HG03378 (cell line): ENCODE measurements at regions not wholly inside any gene's neighbourhood (a gene's known extent, or its start where the extent isn't known, plus 50 kb on each side); places are given as distances from the start of the nearest gene placed in this dataset.

Source experiments
- ATAC-seq: cut with Tn5 transposase; IDR thresholded peaks from one replicate; pipeline ENCODE4 v1.9.1; 2021; ENCODE audit warnings: mild to moderate bottlenecking, moderate library complexity; ENCODE audit not compliant: unreplicated experiment

DNA sequence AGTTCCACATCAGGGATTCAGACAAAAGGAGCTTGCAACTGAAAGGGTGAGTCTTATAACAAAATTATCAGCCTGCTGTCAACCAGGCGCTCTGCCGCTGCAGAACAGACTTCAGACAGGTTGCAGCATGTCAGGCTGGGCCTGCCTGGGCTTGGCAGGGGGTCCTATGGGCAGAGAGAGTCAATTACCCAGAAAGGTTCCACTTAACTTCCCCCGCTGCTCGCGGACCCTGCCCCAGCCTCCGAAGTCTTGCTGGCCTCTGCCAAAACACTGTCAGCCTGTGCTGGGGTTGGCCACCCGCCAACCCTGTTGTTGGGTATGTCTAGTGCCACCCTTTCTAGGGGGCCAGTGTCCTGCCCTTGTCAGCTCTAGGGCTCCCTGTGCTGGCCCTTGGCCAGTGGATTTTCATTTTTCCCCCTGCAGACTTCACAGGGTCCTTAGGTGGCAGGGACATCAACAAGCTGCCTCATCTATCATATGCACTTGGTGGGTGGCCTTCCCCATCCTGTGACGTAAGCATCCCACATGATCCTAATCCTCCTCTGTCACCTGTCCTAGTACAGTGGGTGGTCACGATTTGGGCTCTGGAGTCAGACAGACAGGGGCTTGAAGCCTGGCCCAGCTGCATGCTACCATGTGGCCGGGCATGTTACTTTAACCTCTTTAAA is 166.5 kb upstream of the CADM1 start:
- ATAC-seq = no peak

DNA sequence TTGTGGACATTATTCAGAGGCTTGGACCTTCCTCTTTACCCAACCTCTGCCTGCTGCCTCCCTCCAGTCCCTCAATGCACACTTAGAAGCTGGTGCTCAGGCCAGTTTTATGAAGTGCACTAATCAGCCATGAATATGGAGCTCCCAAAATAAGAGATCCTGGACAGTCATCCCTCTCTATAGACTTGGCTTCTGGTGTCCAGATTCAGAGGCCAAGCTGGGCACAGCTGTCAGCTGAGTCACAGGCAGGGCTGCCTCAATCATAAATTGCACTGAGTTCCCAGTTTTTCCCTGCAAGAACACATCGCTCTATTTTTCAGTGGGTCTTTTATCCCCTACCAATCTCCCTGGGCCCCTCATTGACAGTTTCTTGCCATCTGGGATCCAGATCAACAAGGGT is 161.7 kb upstream of the CADM1 start:
- no peak for ATAC-seq

DNA sequence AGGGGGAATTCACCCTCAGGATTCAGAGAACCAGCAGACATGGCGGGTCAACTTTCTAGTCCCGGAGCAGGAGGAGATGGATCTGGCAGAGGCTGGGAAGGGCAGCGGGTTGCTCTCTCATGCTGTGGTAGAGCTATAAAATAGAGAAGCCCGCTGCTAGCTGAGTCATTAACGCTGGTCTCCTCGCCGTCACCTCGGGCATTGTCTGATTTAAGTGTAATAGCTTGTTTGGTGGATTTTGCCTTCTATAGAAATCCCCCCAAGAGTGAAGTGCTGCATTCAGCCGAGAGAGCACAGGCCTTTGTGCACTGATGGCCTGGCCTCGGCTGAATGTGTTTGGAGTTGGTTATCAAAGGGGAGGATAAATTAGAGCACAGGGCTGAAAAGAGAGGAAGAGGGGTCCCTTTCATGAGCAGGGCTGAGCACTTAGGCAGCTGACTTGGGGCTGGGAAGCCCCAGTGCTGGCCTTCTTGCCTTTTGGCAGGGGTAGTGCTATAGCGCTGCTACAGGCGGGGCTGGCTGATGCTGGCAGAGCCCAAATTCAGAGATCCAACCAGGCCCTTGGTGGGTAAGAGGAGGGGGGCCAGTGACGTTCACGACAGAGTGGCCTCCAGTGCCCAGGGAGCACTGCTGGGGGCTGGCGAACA is 161.1 kb upstream of the CADM1 start:
- no peak for ATAC-seq

DNA sequence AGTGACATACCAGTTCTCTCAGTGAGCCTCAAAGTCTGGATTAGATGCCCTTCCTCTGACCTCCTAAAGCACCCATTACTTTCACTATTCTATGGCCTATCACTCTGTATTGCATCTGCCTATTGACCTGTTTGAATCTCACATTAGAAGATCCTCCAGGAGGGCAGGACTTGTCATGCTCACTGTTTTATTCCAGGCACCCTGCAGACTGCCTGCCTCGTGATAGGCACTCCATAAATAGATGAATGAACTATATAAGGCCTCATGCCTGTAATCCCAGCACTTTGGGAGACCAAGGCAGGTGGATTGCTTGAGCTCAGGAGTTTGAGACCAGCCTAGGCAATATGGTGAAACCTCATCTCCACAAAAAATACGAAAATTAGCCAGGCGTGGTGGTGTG is 160.1 kb upstream of the CADM1 start:
- no peak for ATAC-seq

DNA sequence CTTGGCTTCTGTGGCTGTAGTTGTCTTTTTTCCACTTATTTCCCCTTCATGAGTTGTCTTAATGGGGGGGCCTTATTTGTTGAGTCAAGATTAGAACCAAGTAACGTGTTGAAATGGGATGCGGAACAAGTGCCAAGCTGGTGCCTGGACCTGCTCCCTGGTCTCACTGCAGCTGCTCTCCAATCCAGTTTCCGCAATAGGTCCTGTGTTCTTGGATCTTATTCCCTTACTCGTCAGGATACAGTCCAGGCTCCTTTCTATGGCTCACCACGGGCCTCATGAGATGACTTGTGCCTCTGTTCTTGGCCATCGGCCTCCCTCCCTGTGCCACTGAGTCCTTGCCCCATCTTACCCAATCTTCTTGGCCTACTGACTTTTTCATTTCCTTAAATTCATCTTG is 159.6 kb upstream of the CADM1 start:
- ATAC-seq = no peak

DNA sequence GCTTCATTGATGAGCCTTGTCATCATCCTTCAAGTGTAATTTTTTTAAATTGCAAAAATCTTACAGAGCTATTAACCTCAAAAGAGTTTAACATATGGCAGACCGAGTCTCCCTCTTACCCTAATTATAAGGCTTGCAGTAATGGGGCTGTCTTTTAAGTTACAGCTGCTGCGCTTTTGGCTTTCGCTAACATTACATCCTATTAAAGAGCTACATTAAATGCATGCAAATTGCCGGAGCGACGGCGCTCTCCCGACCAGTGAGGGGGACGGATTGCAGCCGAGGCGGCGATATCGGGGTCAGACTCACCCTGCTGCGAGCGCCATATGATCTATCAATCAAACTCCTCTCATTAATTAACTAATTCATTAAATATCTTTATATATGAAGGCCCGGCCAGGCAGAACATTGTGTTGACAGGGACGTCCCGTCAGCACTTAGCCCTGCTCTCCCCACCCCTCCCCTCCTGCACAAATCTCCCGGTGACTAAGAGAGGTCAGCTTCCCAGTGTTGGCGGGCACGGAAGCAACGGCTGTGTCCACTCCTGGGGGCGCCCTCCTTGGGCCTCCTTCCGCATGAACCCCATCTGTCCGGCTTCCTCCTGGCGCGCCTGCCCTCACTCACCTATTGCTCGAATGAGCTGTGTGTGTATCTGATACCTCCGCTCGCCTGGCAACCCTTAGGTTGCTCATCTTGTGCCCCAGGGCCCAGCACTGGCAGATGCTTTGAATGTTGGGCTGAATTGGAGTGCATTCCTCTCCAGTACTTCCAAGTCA is 156.0 kb upstream of the CADM1 start:
- ATAC-seq = no peak

DNA sequence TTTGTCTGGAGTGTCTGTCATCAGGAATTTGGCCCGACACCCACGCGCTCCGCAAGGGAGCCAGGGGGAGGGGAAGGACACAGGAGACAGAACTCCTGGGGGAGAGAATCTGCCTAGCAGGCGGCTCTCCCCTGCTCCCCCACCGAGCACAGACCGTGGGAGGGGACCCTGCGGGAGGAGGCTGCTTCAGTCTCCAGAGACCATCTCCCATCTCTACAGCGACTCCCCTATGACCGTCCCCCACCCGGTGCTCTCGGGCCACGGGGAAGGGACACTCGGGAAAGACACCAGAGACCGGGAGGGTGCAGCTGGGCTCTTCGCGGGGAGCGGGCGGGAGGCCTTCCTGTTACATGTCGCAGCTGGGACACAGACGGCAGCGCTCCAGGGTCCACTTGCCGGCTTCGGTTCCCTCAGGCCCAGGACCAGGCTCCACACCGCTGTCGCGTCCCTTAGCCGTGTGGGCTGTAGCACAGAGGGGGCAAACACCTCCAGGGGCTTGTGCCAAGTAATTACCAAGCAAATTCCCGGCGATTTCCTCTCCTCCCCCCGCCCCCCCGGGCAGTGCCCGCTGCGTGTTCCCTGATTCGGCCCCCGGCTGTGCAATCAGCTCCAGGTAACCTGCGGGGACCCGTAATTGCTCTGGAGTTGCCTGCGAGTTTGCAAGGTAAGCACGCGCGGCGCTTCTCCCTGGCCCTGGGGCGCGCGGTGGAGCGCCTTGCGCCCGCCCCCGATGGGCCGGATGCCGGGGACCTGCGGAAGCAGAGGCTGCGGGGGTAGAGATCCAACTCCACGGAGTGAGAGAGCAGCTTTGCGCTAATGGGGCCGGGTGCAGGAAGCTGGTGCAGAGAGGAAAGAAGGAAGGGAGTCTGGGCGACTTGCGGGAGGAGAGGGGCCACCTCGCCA is 155.1 kb upstream of the CADM1 start:
- ATAC-seq = no peak

DNA sequence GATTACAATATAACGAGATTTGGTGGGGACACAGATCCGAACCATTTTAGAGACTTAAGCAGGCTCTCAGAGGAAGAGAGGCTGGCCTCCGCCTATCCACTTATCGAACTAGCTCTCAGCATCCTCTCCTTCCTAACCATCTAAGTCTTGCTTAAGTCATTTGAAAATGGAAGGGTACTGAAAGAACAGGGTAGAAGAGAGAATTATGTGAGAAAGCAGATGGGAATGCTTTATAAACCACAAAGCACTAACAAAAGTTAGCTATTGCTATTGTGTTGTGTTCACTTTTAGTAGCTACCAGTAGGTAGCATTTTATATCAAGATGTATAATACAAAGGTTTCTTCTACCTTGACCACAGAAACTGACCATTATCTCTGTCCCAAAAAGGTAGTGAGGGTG is 153.4 kb upstream of the CADM1 start:
- ATAC-seq = no peak

DNA sequence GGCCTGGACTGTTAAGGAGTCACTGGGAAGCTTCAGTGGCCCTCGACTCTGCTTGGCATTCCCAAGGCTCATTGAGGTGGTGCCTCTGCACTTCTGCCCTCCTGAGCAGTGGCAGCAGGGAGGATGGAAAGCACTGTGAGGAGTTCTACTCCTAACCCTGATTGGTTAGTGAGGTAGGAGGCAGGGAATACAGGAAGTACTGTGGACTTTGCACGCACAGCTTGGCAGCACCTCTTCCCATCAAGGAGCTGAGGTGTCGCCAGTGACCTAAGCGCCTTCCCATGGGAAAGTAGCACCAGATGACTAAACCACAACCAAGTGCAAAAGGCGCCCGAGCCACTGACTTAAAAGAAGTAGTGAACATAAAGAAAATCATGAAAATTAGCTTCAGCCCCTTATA is 152.5 kb upstream of the CADM1 start:
- ATAC-seq = no peak

DNA sequence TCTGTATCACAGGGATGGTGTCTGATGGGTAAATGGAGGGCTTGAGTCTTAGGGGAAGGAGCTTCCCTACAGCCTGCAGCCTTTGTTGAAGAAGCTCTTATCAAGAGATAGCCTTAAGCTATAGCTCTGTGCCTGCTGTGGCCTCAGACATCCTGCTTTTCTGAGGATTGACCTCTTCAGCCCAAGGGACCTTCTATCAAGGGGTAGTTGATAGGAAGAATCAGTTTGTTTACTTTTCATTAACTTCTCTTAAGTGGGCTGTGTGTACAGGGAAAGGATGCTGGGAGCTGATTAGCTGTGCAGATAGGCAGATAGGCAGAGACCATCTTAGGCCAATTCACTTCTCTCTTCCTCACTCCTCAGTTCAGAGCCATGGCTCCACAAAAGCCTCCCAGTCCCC is 151.8 kb upstream of the CADM1 start:
- ATAC-seq = no peak

DNA sequence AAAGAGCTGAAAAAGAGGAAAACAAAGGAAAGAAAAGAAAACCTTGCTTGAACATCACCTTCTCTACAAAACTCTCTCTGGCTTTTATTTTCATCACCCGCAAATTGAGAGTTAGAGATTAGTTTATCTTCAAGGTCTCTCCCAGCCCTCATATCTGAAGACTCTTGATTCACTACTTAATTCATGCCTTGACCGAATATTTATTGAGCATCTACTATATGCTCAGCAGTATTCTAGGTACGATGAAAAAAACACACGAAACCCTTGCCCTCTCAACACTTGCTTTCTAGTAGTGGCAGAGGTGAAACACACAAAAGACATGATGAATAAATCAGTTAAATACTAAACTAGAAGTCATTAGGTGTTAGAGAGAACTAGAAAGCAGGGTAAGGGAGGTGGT is 150.6 kb upstream of the CADM1 start:
- ATAC-seq = no peak

DNA sequence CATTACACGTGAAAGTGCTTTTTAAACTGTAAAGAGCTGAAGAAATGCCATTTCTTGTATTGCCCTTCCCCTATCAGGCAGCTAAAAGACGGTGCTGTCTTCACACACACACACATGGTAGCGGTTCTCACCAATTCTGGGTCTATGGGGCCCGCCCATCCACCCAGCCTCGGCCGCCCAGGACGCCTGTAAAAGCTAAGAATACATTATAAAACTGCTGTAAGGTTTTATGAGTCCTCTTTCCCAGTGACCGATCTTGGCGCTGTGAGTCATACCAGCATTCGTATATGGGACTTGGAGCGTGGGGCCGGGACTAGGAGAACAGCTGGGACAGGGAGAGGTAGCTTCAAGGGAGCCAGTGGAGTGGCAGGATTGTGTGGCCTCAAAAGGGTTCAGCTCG is 149.7 kb upstream of the CADM1 start:
- no peak for ATAC-seq

DNA sequence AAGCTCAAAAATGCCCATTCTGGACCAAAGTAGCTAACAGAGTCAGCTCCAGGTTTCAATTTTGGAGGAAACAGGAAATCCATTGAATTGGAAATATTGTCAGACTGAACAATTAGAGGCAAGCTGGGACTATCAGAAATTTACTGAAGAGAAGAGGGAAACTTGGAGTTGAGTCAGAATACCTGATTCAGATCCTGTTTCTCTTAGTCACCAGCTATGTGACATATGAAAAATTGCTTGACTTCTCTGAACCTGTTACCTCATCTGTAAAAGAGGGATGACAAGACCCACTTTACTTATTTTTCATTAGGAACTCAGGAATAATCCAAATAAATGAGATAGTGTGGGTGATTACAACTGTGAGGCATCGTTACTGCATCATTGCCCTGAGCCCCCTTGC is 148.9 kb upstream of the CADM1 start:
- no peak for ATAC-seq

DNA sequence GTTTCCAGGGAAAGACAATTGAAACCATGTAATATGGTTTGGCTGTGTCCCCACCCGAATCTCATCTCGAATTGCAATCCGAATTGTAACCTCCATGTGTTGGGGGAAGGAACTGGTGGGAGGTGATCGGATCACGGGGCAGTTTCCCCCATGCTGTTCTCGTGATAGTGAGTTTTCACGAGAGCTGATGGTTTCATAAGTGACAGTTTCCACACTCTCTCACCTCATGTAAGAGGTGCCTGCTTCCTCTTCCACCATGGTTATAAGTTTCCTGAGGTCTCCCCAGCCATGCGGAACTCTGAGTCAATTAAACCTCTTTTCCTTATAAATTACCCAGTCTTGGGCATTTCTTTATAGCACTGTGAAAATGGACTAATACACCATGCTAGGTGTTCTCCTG is 148.3 kb upstream of the CADM1 start:
- no peak for ATAC-seq

DNA sequence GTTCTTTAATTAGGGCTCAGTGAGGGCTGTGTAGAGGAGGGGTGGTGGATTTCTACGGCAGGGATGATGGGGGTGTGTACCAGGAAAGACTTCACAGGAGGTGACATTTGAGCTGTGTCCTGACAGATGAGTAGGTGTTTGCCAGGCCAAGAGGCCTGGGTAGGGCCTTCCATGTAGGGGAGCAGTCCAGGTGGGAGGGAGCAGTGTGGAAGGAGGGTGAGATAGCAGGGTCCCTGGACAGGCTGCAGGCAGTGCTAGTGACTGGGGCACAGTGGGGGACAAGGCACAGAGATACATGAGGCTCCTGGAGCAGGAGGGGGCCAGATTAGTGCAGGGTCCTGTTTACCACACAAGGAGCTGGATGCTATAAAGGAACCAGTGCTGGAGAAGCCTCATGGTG is 147.9 kb upstream of the CADM1 start:
- no peak for ATAC-seq

DNA sequence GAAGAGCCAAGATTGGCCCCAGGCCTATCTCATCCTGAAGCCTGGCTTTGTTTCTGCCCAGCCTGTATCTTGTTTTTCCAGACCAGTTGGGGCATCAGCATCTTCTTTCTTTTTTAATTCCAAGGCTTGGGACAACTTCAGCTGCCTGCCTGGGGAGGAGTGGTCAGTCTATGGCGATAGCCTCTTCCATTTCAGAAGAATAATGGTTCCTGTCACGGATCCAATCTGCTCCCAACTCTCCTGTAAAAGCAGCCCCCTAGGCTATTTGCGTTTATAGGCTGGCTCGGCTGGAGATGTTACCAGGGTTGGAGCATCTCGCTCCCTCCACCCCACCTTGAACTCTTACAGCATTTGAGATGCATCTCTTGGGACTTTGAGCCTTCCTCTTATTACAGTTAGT is 145.2 kb upstream of the CADM1 start:
- no peak for ATAC-seq

DNA sequence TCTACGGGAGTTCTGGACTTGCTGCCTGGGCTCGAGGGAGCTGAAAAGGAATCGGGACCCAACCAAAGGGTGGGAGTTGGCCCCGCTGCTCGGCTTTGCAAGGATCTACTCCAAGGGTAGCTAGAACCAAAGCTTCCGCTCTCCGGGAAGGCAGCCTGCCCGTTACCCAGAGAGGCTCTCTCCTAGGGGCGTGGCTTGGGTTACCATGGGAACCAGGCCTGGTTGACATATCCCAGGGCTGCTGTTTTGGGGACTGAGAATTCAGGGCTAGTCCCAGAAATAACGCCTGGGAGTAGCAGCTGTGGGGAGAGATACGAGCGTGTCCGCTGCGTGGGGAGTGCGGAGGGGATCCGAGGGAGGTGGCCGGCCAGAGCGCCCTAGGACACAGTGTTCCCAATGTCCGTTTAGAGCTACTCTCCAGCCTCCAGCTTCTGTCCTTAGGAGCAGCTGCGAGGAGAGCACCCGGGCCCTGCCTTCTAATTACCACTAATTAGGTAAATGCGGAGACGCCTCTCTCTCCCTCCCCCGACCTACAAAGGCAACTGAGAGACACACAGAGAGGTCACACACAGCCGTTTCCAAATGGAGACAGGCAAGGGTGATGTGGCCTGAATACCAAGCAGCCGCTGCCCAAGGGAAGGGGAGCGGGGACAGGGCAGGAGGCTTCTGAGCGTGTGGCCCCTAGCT is 141.6 kb upstream of the CADM1 start:
- ATAC-seq = no peak

DNA sequence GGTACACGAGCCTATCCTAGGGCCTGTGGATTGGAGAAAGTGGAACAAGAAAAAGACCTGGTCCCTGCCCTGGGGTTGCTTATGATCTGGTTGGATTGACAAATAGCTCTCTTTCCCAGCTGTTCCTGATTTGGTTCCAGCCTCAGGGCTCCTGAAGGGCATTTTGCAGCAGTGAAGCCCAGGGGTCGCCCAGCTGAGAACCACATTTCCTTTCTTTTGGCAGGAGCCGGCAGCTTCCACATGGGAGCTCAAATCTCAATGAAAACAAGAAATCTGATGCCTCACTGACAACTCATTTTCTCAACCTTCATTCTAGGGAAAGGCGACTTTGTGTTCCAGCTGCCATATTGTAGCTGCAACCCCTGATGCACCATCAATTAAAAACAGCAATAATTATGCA is 140.6 kb upstream of the CADM1 start:
- ATAC-seq = no peak

DNA sequence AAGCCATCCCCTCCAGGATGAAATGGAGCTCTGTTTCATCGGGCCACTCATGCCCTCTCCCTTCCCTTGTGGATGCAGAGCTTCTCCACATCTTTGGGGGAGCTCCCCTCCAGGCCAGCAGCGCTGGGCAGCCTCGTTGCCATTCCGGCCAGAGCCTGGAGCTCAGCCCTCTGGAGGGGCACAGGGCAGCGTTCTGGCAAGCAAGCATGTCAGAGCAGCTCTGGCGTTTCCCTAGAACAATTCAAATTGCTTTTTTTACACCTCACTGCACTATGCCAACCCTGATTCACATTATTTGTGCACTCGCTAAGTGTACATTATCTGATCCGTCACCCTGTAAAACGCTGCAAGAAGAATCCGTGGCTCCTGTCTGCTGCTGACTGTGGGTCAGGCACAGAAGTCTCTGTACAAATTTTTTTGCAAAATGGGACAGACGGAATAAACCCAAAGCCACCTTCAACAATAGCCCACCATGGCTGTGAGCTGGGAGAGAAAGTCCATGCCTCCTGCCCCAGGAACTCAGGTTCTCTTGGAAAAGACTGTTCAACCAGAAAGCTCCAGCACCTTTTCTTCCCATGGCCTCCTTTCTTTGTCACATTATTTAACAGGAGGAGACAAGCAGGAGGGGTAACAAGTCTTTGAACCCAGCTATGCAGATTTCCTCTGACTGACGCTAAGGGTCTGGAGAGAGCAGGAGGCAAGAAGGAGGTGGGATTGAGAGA is 139.5 kb upstream of the CADM1 start:
- ATAC-seq = no peak

DNA sequence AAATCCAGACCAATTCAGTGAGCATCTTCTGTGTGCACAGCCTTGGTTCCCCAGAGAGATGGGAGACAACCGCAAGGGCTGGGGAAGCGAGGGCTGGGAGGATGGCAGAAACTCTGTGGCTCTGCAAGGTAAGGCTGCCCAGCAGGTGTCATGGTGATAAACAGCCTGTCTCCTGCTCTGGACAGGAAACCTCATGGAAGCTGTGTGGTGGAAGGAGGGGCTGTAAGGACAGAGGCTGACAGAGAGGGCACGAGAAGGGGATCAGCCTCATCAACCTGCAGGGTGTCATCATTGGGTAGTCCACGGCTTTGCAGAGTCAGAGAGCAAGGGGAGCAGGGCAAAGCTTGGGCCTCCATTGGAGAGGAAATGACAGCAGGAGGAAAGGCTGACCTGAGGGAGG is 138.4 kb upstream of the CADM1 start:
- ATAC-seq = no peak
